Endothelial cell of umbilical vein (primary cell): ENCODE measurements at regions not wholly inside any gene's neighbourhood (a gene's known extent, or its start where the extent isn't known, plus 50 kb on each side); places are given as distances from the start of the nearest gene placed in this dataset.

ENCODE experiments used
- BruUV-seq: library from RNA; stranded (reverse); fragments of 400-500 nt; replicated peaks from 2 replicates; lab custom pipeline; 2021; lab: Mats Ljungman, UMichigan
- CTCF ChIA-PET: fragments of 300-600, 350-600 bp; sonication (Branson Sonifier 250); formaldehyde crosslinking; loops from one replicate; lab custom pipeline; 2021; ENCODE audit warnings: antibody characterized with exemption, inconsistent platforms; lab: Charles Lee
- POLR2A ChIA-PET: fragments of 300-600, 350-600 bp; sonication (Branson Sonifier 250); formaldehyde crosslinking; loops from one replicate; lab custom pipeline; 2021; ENCODE audit warnings: antibody characterized with exemption, inconsistent platforms; lab: Charles Lee
- DNase-seq: peaks from one replicate; pipeline ENCODE4 v3.0.0-alpha.2; 2011; ENCODE audit warnings: low read depth, low spot score
- FAIRE-seq: peaks from 2 replicates; lab custom pipeline; 2011; peaks lifted over from hg19 to GRCh38; lab: Jason Lieb, UNC
- H2AFZ ChIP-seq: 2 replicates; pipeline ENCODE4 v1.6.0; 2012; ENCODE audit warnings: low read depth, low read length, control low read depth, inconsistent platforms
- H3K27ac ChIP-seq: 2 replicates; pipeline ENCODE4 v1.5.1; 2011; ENCODE audit warnings: low read depth, mild to moderate bottlenecking, control low read depth, low read length, moderate library complexity; ENCODE audit not compliant: insufficient read depth
- H3K27me3 ChIP-seq, 2 experiments: 2 replicates each; pipeline versions ENCODE4 v1.6.0 to v1.6.1; 2011; ENCODE audit warnings: low read length in 2 of 2, mixed read lengths in 1 of 2; ENCODE audit not compliant: control insufficient read depth in 2 of 2, insufficient read depth in 2 of 2
- H3K36me3 ChIP-seq, 2 experiments: 2 replicates in 1 of 2; 3 replicates in 1 of 2; pipeline ENCODE4 v1.5.1; 2011; ENCODE audit warnings: low read length in 2 of 2, mild to moderate bottlenecking in 1 of 2, moderate library complexity in 1 of 2; ENCODE audit not compliant: control insufficient read depth in 2 of 2, insufficient read depth in 2 of 2; ENCODE audit errors: extremely low read depth in 1 of 2
- H3K4me1 ChIP-seq: 3 replicates; pipeline ENCODE4 v1.5.1; 2011; ENCODE audit warnings: mild to moderate bottlenecking, low read length; ENCODE audit not compliant: control insufficient read depth, insufficient read depth; ENCODE audit errors: extremely low read depth
- H3K4me2 ChIP-seq: 2 replicates; pipeline ENCODE4 v1.6.1; 2011; ENCODE audit warnings: low read length, control low read depth, mixed read lengths; ENCODE audit not compliant: insufficient read depth
- H3K4me3 ChIP-seq, 3 experiments: fragments of 200-600 bp in 1 of 3; sonication (generic), shearing (Covaris generic) in 1 of 3; replicated peaks in 1 of 3; 2 replicates each; pipeline ENCODE4 v1.5.1; 2011 to 2016; ENCODE audit warnings: control low read depth in 3 of 3, low read length in 3 of 3, mild to moderate bottlenecking in 2 of 3, inconsistent platforms in 1 of 3, low read depth in 1 of 3, moderate library complexity in 1 of 3; ENCODE audit not compliant: insufficient read depth in 1 of 3
- H3K79me2 ChIP-seq: 2 replicates; pipeline ENCODE4 v1.6.0; 2012; ENCODE audit warnings: low read length, inconsistent platforms; ENCODE audit not compliant: control insufficient read depth, insufficient read depth
- H3K9ac ChIP-seq: replicated peaks from 2 replicates; pipeline ENCODE3; 2011; ENCODE audit warnings: low read length, control low read depth; ENCODE audit not compliant: insufficient read depth; ENCODE audit errors: extremely low read depth
- H3K9me1 ChIP-seq: replicated peaks from 3 replicates; pipeline ENCODE4 v1.6.0; 2011; ENCODE audit warnings: mild to moderate bottlenecking, low read length; ENCODE audit not compliant: control insufficient read depth, insufficient read depth; ENCODE audit errors: extremely low read depth
- H3K9me3 ChIP-seq: replicated peaks from 2 replicates; pipeline ENCODE4 v1.5.1; 2012; ENCODE audit warnings: low read length, inconsistent platforms; ENCODE audit not compliant: control insufficient read depth, insufficient read depth
- H4K20me1 ChIP-seq: replicated peaks from 2 replicates; pipeline ENCODE3; 2011; ENCODE audit warnings: mild to moderate bottlenecking, low read length; ENCODE audit not compliant: control insufficient read depth, insufficient read depth; ENCODE audit errors: extremely low read depth
- CTCF ChIP-seq, 2 donors: IDR thresholded peaks; 1 replicate in 1 of 2; 2 replicates in 1 of 2; pipeline ENCODE4 v1.5.1; 2011; ENCODE audit warnings: low read length in 2 of 2, mild to moderate bottlenecking in 2 of 2, moderate library complexity in 2 of 2, control low read depth in 1 of 2, inconsistent platforms in 1 of 2, low read depth in 1 of 2; ENCODE audit not compliant: insufficient read depth in 1 of 2; ENCODE audit errors: extremely low read depth in 1 of 2
- EZH2 ChIP-seq: IDR thresholded peaks from 2 replicates; pipeline ENCODE4 v1.6.1; 2012; ENCODE audit warnings: borderline replicate concordance, low read depth, mild to moderate bottlenecking, moderate library complexity, low read length, inconsistent platforms; ENCODE audit not compliant: severe bottlenecking
- FOS ChIP-seq: IDR thresholded peaks from 2 replicates; pipeline ENCODE4 v1.6.1; 2011; ENCODE audit warnings: mild to moderate bottlenecking, low read length, moderate library complexity, borderline replicate concordance; ENCODE audit not compliant: insufficient read depth
- GATA2 ChIP-seq: IDR thresholded peaks from 2 replicates; pipeline ENCODE4 v1.7.0; 2011; ENCODE audit warnings: low read depth, mild to moderate bottlenecking, moderate library complexity, mixed read lengths, low read length; ENCODE audit not compliant: insufficient read length, insufficient read depth
- JUN ChIP-seq: IDR thresholded peaks from 2 replicates; pipeline ENCODE4 v1.6.1; 2011; ENCODE audit warnings: borderline replicate concordance, low read depth; ENCODE audit not compliant: insufficient read length, insufficient read depth
- MAX ChIP-seq: IDR thresholded peaks from 2 replicates; pipeline ENCODE4 v1.6.1; 2011; ENCODE audit not compliant: insufficient read depth, insufficient read length
- MYC ChIP-seq: IDR thresholded peaks from one replicate; pipeline ENCODE4 v1.6.1; 2011; ENCODE audit warnings: mild to moderate bottlenecking, low read depth, low read length
- POLR2A ChIP-seq: IDR thresholded peaks from 2 replicates; pipeline ENCODE4 v1.6.1; 2012; ENCODE audit warnings: low read depth, mild to moderate bottlenecking, control low read depth, low read length
- POLR2AphosphoS5 ChIP-seq: IDR thresholded peaks from 2 replicates; pipeline ENCODE4 v1.6.1; 2012; ENCODE audit warnings: low read depth, mild to moderate bottlenecking, control low read depth, low read length, moderate library complexity; ENCODE audit not compliant: insufficient read depth
- dilution Hi-C: fragments of 300-500 bp; cut with MboI; formaldehyde crosslinking; loops from one replicate; pipeline ENCODE4 v1.15.0; 2019; ENCODE audit warnings: low sequenced_read_pairs; ENCODE audit not compliant: extremely low pct_ligation_motif_present
- intact Hi-C: fragments of 100-400 bp; cut with micrococcal nuclease; formaldehyde crosslinking; loops from one replicate; pipeline ENCODE4 v1.10.0; 2022

- Histone ChIP-seq H3K9me1 (no peaks in the 10 kb centered on the region), H3K79me2 (no peaks in the 10 kb centered on the region), H3K4me2 (no peak overlapping the region), H3K9ac (no peak overlapping the region), H4K20me1 (no peaks in the 10 kb centered on the region), H3K36me3 (no peaks in the 10 kb centered on the region), H3K9me3 (no peaks in the 10 kb centered on the region), H3K27me3 (no peaks in the 10 kb centered on the region), H3K4me3 (no peak overlapping the region), H3K27ac (no peak overlapping the region), H3K4me1 (peaks cover 8% of the 10 kb centered on the region), H2AFZ (no peak overlapping the region)
- dilution Hi-C loops = no loop called here
- FAIRE-seq (no peak), DNase-seq (no peak)
- TF ChIP-seq GATA2 (no peak), FOS (no peak)
- intact Hi-C loops = no loop called here
- no TSS peak for BruUV-seq
- POLR2A ChIA-PET = no interaction called here
- CTCF ChIA-PET = no interaction called here
Observed at GRCh38 chr16:29198731-29199521, 207.6 kb downstream of the NPIPB11 start.

GRCh38 chr16:29198231-29198630 lies 208.3 kb downstream of the NPIPB11 start:
- intact Hi-C loops (no loop called here), dilution Hi-C loops (no loop called here)
- H3K27me3 ChIP-seq = no peaks in the 10 kb centered on the region
- ChIA-PET CTCF (no interaction called here), POLR2A (no interaction called here)
- no peaks in the 10 kb centered on the region for H3K36me3 ChIP-seq
- H3K9ac ChIP-seq = no peak overlapping the region
- TF ChIP-seq GATA2 = no peak
- no peak for TF ChIP-seq MYC
- no peak for TF ChIP-seq MAX
- no peak for TF ChIP-seq CTCF (IDR thresholded peaks at IDR 0.05; ENCODE audit: extremely low read depth in 1 of 2, insufficient read depth in 1 of 2, low read depth in 1 of 2, low read length in 2 of 2)
- no peak for TF ChIP-seq POLR2A
- no peak for TF ChIP-seq FOS
- no peak for TF ChIP-seq POLR2AphosphoS5
- no peak for TF ChIP-seq JUN
- TF ChIP-seq EZH2 = no peak
- H4K20me1 ChIP-seq = no peaks in the 10 kb centered on the region
- peaks cover 8% of the 10 kb centered on the region for H3K4me1 ChIP-seq
- H3K79me2 ChIP-seq = no peaks in the 10 kb centered on the region
- H3K9me1 ChIP-seq = no peaks in the 10 kb centered on the region
- BruUV-seq = no TSS peak
- H3K9me3 ChIP-seq = no peaks in the 10 kb centered on the region
- H3K4me3 ChIP-seq = no peak overlapping the region
- H3K4me2 ChIP-seq = no peak overlapping the region
- no peak for DNase-seq
- no peak overlapping the region for H3K27ac ChIP-seq
- no peak for FAIRE-seq
- no peak overlapping the region for H2AFZ ChIP-seq
